HEK293T (cell line): ENCODE measurements at regions not wholly inside any gene's neighbourhood (a gene's known extent, or its start where the extent isn't known, plus 50 kb on each side); places are given as distances from the start of the nearest gene placed in this dataset.

Source experiments
- CTCF ChIA-PET: fragments of 350-600 bp; formaldehyde crosslinking; extraction: SDS; loops from one replicate; lab custom pipeline; 2021; ENCODE audit warnings: antibody characterized with exemption, inconsistent platforms; lab: Yijun Ruan, JAX
- POLR2A ChIA-PET: fragments of 350-600 bp; formaldehyde crosslinking; extraction: SDS; loops from one replicate; lab custom pipeline; 2020; ENCODE audit warnings: antibody characterized with exemption, inconsistent platforms; lab: Yijun Ruan, JAX
- DNase-seq: peaks from one replicate; pipeline ENCODE4 v3.0.0; 2012; ENCODE audit warnings: mixed read lengths; ENCODE audit errors: extremely low spot score
- ARNT ChIP-seq: fragments of 450-650 bp; IDR thresholded peaks from 2 replicates; pipeline ENCODE4 v1.6.1; 2017; ENCODE audit warnings: mild to moderate bottlenecking
- BHLHE40 ChIP-seq: fragments of 450-650 bp; IDR thresholded peaks from 2 replicates; pipeline ENCODE4 v1.6.1; 2016; ENCODE audit warnings: mild to moderate bottlenecking, moderate library complexity, borderline replicate concordance
- CTBP1 ChIP-seq: fragments of 450-650 bp; IDR thresholded peaks from 2 replicates; pipeline ENCODE4 v1.6.1; 2016; ENCODE audit warnings: borderline replicate concordance
- ELF4 ChIP-seq: fragments of 450-650 bp; IDR thresholded peaks from 2 replicates; pipeline ENCODE4 v1.6.1; 2017; ENCODE audit warnings: antibody characterized with exemption
- FOXA1 ChIP-seq: fragments of 450-650 bp; IDR thresholded peaks from 2 replicates; pipeline ENCODE4 v1.6.1; 2016; ENCODE audit warnings: mild to moderate bottlenecking
- FOXK2 ChIP-seq: fragments of 450-650 bp; IDR thresholded peaks from 2 replicates; pipeline ENCODE4 v1.6.1; 2016; ENCODE audit warnings: mild to moderate bottlenecking
- FOXM1 ChIP-seq: fragments of 450-650 bp; IDR thresholded peaks from 2 replicates; pipeline ENCODE4 v1.6.1; 2017; ENCODE audit warnings: mild to moderate bottlenecking, borderline replicate concordance
- HDGF ChIP-seq: fragments of 450-650 bp; IDR thresholded peaks from 2 replicates; pipeline ENCODE4 v1.6.1; 2017; ENCODE audit warnings: antibody characterized with exemption, borderline replicate concordance
- L3MBTL2 ChIP-seq: fragments of 450-650 bp; conservative IDR thresholded peaks from 2 replicates; pipeline ENCODE4 v1.6.1; 2016; ENCODE audit warnings: mild to moderate bottlenecking
- LEF1 ChIP-seq: fragments of 450-650 bp; IDR thresholded peaks from 2 replicates; pipeline ENCODE4 v1.6.1; 2017; ENCODE audit warnings: mild to moderate bottlenecking, borderline replicate concordance
- NFRKB ChIP-seq: fragments of 450-650 bp; IDR thresholded peaks from 2 replicates; pipeline ENCODE4 v1.6.1; 2016; ENCODE audit warnings: mild to moderate bottlenecking, moderate library complexity
- SP1 ChIP-seq: fragments of 450-650 bp; IDR thresholded peaks from 2 replicates; pipeline ENCODE4 v1.6.1; 2017
- SUZ12 ChIP-seq: fragments of 450-650 bp; IDR thresholded peaks from 2 replicates; pipeline ENCODE4 v1.6.1; 2016; ENCODE audit warnings: mild to moderate bottlenecking
- TARDBP ChIP-seq: fragments of 450-650 bp; IDR thresholded peaks from 2 replicates; pipeline ENCODE4 v1.6.1; 2016
- ZNF384 ChIP-seq: fragments of 450-650 bp; IDR thresholded peaks from 2 replicates; pipeline ENCODE4 v1.6.1; 2016
- TF ChIP-seq, protein P1 (sequence below): fragments of 450-650 bp; IDR thresholded peaks from 2 replicates; pipeline ENCODE4 v1.6.1; 2016

GRCh38 chr11:119538753-119539152 lies 115.8 kb upstream of the THY1 start:
- TF ChIP-seq SP1: no peak
- no peak for DNase-seq
- POLR2A ChIA-PET: no interaction called here
- CTCF ChIA-PET: no interaction called here

DNA sequence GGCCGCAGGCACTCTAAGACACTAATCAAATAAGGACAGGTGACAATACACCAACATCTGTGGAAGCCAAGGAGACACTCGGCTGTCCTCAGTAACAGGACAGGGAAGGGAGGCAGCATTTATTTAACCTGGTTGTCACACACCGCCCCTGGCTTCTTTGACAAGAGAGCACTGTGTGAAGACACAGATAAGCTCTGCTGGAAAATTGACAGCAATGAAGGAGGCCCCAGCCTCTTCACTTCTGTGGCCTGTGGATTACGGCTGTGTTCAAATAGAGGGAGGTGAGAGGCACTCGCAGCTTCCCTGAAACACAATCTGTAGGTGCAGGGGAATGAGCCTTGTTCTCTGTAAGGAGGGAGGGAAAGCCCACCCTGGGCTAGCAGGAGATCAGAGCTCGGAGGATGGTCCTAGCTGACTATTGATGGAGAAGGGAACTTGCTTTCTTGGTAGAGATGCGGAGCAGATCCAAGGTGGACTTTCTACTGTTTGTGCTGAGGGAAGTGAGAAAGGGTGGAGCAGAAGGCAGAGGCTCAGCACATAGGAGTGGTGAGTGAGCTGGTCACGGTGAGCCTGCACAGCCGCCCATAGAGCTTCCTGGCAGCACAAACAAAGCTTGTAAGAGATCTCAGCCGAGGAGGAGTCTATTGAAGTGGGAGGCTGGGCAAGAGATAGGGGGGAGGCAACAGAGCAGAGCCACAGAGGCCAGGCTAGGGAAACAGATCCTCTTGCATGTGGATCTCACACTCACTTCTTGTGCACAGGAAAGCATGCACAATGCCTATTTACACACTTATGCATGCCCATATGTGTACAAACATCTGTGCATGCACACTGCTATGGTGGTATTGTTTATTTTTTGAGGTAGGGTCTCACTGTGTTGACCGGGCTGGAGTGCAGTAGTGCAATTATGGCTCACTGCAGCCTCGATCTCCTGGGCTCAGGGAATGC lies 114.6 kb upstream of the THY1 start:
- ChIA-PET POLR2A (no interaction called here), CTCF (no interaction called here)
- DNase-seq: no peak
- TF ChIP-seq ARNT (no peak), BHLHE40 (no peak), TARDBP (no peak), HDGF (no peak), FOXM1 (no peak), FOXK2 (no peak), FOXA1 (no peak), ELF4 (no peak)

- DNase-seq: no peak
- ChIA-PET POLR2A (no interaction called here), CTCF (no interaction called here)
- TF ChIP-seq L3MBTL2: peak; percentile 56
- no peak for TF ChIP-seq SP1
These were observed 113.8 kb upstream of the THY1 start for GRCh38 chr11:119536801-119537200.

GRCh38 chr11:119533921-119534736 lies 111.2 kb upstream of the THY1 start:
- CTCF ChIA-PET: interaction anchor here (0.5 to 1.4 kb wide), 10 partner anchors 9 to 108 kb away, joined by 3 to 6 read pairs (median 3); no protein-coding TSS in a partner anchor
- POLR2A ChIA-PET: no interaction called here
- DNase-seq: peak; percentile 83
- TF ChIP-seq NFRKB (no peak), SP1 (no peak)

DNA sequence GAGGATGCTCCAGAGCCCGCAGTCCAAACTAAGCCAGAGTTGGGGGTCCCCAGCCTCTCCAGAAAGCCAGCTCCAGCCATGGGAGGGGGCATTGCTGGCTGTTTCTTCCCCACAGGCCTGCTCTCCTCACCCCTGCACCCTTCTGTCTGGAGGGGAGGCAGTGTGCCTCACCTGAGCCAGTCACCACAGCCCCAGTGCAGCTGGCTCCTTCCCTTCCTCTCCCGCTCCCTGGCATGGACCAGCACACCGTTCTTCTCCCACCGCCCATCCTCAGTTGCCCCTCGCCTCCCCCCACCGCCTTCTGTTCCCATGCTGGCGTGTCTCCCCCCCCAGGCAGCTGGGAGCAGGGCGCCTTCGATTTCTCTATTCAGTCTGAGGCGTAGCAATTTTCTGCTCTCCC lies 110.5 kb upstream of the THY1 start:
- POLR2A ChIA-PET: no interaction called here

DNA sequence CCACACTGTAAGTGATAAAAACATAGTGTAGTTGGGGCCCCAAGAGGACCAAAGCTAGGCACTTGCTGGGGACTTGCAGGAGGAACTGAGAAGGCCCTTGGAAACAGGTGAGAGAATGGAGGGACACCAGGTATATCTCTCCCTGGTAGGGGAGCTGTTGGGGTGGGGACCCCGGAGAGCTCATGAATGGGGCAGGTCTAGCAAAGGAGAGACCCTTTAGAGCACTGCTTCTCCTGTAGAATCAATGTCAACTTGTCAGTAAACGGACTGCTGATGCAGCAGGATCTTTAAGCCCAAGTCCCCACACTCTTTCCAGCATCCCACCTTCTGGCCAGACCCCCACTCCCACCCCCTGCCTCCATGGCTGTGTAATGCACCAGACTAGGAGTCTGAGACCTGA lies 109.6 kb upstream of the THY1 start:
- POLR2A ChIA-PET: no interaction called here
- no peak for DNase-seq
- CTCF ChIA-PET: interaction anchor here (1.4 to 1.6 kb wide), 2 partner anchors 8 to 52 kb away, joined by 3 read pairs; no protein-coding TSS in a partner anchor
- TF ChIP-seq SUZ12: no peak
- no peak for TF ChIP-seq BHLHE40
- TF ChIP-seq ELF4: no peak
- no peak for TF ChIP-seq ARNT
- TF ChIP-seq FOXM1: no peak
- TF ChIP-seq HDGF: no peak
- TF ChIP-seq L3MBTL2: no peak
- no peak for TF ChIP-seq CTBP1
- TF ChIP-seq SP1: no peak
- TF ChIP-seq NFRKB: no peak
- TF ChIP-seq ZNF384: no peak
- TF ChIP-seq FOXK2: no peak
- no peak for TF ChIP-seq LEF1
- TF ChIP-seq, protein P1, sequence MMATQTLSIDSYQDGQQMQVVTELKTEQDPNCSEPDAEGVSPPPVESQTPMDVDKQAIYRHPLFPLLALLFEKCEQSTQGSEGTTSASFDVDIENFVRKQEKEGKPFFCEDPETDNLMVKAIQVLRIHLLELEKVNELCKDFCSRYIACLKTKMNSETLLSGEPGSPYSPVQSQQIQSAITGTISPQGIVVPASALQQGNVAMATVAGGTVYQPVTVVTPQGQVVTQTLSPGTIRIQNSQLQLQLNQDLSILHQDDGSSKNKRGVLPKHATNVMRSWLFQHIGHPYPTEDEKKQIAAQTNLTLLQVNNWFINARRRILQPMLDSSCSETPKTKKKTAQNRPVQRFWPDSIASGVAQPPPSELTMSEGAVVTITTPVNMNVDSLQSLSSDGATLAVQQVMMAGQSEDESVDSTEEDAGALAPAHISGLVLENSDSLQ: no peak
- no peak for TF ChIP-seq FOXA1
- TF ChIP-seq TARDBP: no peak

More for the DNA sequence above, 110.5 kb upstream of the THY1 start:
- CTCF ChIA-PET: interaction anchor here (0.6 to 1.6 kb wide), 5 partner anchors 9 to 206 kb away, joined by 3 to 5 read pairs (median 3); no protein-coding TSS in a partner anchor
- no peak for DNase-seq
- TF ChIP-seq CTBP1: no peak
- TF ChIP-seq FOXK2: no peak
- TF ChIP-seq SP1: no peak
- no peak for TF ChIP-seq ELF4
- TF ChIP-seq NFRKB: no peak
- no peak for TF ChIP-seq ZNF384
- no peak for TF ChIP-seq TARDBP
- TF ChIP-seq FOXM1: no peak

DNA sequence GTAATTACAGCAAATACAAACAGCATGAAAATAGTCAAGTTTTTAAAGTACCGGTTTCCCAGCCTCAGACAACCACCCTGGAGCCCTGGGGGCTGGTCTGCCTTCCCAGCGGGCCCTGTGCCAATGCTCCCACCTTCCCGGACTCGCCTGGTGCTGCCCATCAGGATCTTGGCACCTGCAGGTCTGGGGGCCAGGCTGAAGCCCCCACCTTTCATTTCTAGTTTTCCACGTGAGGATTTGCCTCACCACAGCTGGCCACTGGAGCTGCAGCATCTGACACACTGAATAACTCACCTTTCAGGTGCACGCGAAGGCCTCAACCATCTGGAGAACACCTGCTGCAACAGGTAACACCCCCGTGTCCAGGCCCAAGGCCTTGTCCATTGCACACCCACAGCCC lies 108.7 kb upstream of the THY1 start:
- no peak for DNase-seq
- ChIA-PET CTCF (no interaction called here), POLR2A (no interaction called here)
- TF ChIP-seq HDGF: no peak
- TF ChIP-seq, protein P1: no peak
- no peak for TF ChIP-seq NFRKB
- no peak for TF ChIP-seq ARNT
- no peak for TF ChIP-seq SP1
- no peak for TF ChIP-seq ELF4
- TF ChIP-seq TARDBP: no peak
- TF ChIP-seq LEF1: no peak
- no peak for TF ChIP-seq L3MBTL2
- TF ChIP-seq ZNF384: no peak
- no peak for TF ChIP-seq FOXA1
- TF ChIP-seq CTBP1: no peak
- no peak for TF ChIP-seq BHLHE40
- no peak for TF ChIP-seq FOXM1
- no peak for TF ChIP-seq FOXK2
- TF ChIP-seq SUZ12: no peak
